SK-N-SH (cell line): ENCODE measurements at regions not wholly inside any gene's neighbourhood (a gene's known extent, or its start where the extent isn't known, plus 50 kb on each side); places are given as distances from the start of the nearest gene placed in this dataset.

Source experiments
- CTCF ChIA-PET: fragments of 300-600, 350-600 bp; formaldehyde crosslinking; extraction: SDS; loops from one replicate; lab custom pipeline; 2021; lab: Yijun Ruan, JAX
- POLR2A ChIA-PET: fragments of 350-600 bp; sonication (Branson Sonifier 250); formaldehyde crosslinking; extraction: SDS; loops from one replicate; lab custom pipeline; 2020; ENCODE audit warnings: antibody characterized with exemption, inconsistent platforms; lab: Yijun Ruan, JAX
- DNase-seq: peaks from one replicate; pipeline ENCODE4 v3.0.0; 2012
- H2AFZ ChIP-seq: fragments of 200-600 bp; sonication (generic); 2 replicates; pipeline ENCODE4 v1.8.1; 2016; ENCODE audit warnings: antibody characterized with exemption, mild to moderate bottlenecking, low read depth
- H3F3A ChIP-seq: fragments of 200-600 bp; sonication (generic); replicated peaks from 2 replicates; pipeline ENCODE3; 2016; ENCODE audit warnings: antibody characterized with exemption, mild to moderate bottlenecking; ENCODE audit not compliant: insufficient read depth
- H3K27ac ChIP-seq, 2 experiments: fragments of 200-500 bp in 1 of 2; fragments of 200-600 bp in 1 of 2; sonication (Bioruptor generic) in 1 of 2; sonication (generic), shearing (Covaris generic) in 1 of 2; 2 replicates each; pipeline versions ENCODE4 v1.5.1 to v1.6.1; 2014 to 2016; ENCODE audit warnings: low read depth in 2 of 2, inconsistent platforms in 1 of 2, low read length in 1 of 2, mild to moderate bottlenecking in 1 of 2, mixed read lengths in 1 of 2
- H3K27me3 ChIP-seq: fragments of 200-600 bp; sonication (generic), shearing (Covaris generic); 2 replicates; pipeline ENCODE4 v1.6.1; 2016; ENCODE audit warnings: mixed run types; ENCODE audit not compliant: insufficient read depth
- H3K36me3 ChIP-seq, 2 experiments: fragments of 200-500 bp in 1 of 2; fragments of 200-600 bp in 1 of 2; sonication (Bioruptor generic) in 1 of 2; sonication (generic) in 1 of 2; replicated peaks in 1 of 2; 2 replicates each; pipeline versions ENCODE3 to v1.5.1; 2014 to 2016; ENCODE audit warnings: low read length in 1 of 2, mild to moderate bottlenecking in 1 of 2; ENCODE audit not compliant: insufficient read depth in 2 of 2, control insufficient read depth in 1 of 2
- H3K4me1 ChIP-seq, 2 experiments: fragments of 200-500 bp in 1 of 2; fragments of 200-600 bp in 1 of 2; sonication (Bioruptor generic) in 1 of 2; sonication (generic), shearing (Covaris generic) in 1 of 2; 2 replicates each; pipeline versions ENCODE4 v1.5.1 to v1.6.1; 2014 to 2016; ENCODE audit warnings: low read depth in 1 of 2, low read length in 1 of 2, mixed run types in 1 of 2; ENCODE audit not compliant: insufficient read depth in 2 of 2, control insufficient read depth in 1 of 2
- H3K4me2 ChIP-seq: fragments of 200-600 bp; sonication (generic), shearing (Covaris generic); 2 replicates; pipeline ENCODE4 v1.6.1; 2017; ENCODE audit warnings: mixed run types
- H3K4me3 ChIP-seq, 2 experiments: fragments of 200-500 bp in 1 of 2; fragments of 200-600 bp in 1 of 2; sonication (Bioruptor generic) in 1 of 2; sonication (generic), shearing (Covaris generic) in 1 of 2; 2 replicates each; pipeline versions ENCODE4 v1.5.1 to v1.8.1; 2014 to 2016; ENCODE audit warnings: low read depth in 2 of 2, inconsistent platforms in 1 of 2, low read length in 1 of 2, mild to moderate bottlenecking in 1 of 2, mixed read lengths in 1 of 2, moderate library complexity in 1 of 2
- H3K79me2 ChIP-seq: fragments of 200-600 bp; sonication (generic); 2 replicates; pipeline ENCODE4 v1.8.1; 2017; ENCODE audit warnings: mild to moderate bottlenecking; ENCODE audit not compliant: insufficient read depth
- H3K9ac ChIP-seq: fragments of 200-600 bp; sonication (generic); 2 replicates; pipeline ENCODE4 v1.6.1; 2017; ENCODE audit warnings: mixed run types
- H3K9me2 ChIP-seq: fragments of 200-600 bp; sonication (generic); 2 replicates; pipeline ENCODE4 v1.6.1; 2017; ENCODE audit warnings: mixed run types
- H3K9me3 ChIP-seq: fragments of 200-600 bp; sonication (generic); 2 replicates; pipeline ENCODE4 v1.6.1; 2017; ENCODE audit warnings: mixed run types, mild to moderate bottlenecking, moderate library complexity
- H4K20me1 ChIP-seq: fragments of 200-600 bp; sonication (generic); 2 replicates; pipeline ENCODE4 v1.6.1; 2017; ENCODE audit warnings: mild to moderate bottlenecking, mixed run types; ENCODE audit not compliant: insufficient read depth
- CHD2 ChIP-seq: fragments of 150-350 bp; IDR thresholded peaks from 2 replicates; pipeline ENCODE4 v1.6.1; 2018; ENCODE audit warnings: low read length; ENCODE audit not compliant: partially characterized antibody
- ELF1 ChIP-seq: IDR thresholded peaks from 2 replicates; pipeline ENCODE4 v1.4.0; 2012
- EP300 ChIP-seq, 2 experiments: IDR thresholded peaks; 2 replicates each; pipeline versions ENCODE4 v1.4.0 to v1.6.1; 2012; ENCODE audit warnings: borderline replicate concordance in 1 of 2, low read depth in 1 of 2, low read length in 1 of 2
- FOSL2 ChIP-seq: IDR thresholded peaks from 2 replicates; pipeline ENCODE4 v1.4.0; 2012; ENCODE audit warnings: low read depth, mild to moderate bottlenecking, moderate library complexity, borderline replicate concordance
- FOXJ3 ChIP-seq: sonication (generic); formaldehyde crosslinking; IDR thresholded peaks from 2 replicates; pipeline ENCODE4 v1.5.1; 2020; ENCODE audit warnings: mild to moderate bottlenecking, missing genetic modification reagents
- FOXM1 ChIP-seq: IDR thresholded peaks from 2 replicates; pipeline ENCODE4 v1.4.0; 2012; ENCODE audit warnings: low read depth, mild to moderate bottlenecking
- GABPA ChIP-seq: IDR thresholded peaks from 2 replicates; pipeline ENCODE4 v1.4.0; 2012; ENCODE audit warnings: low read depth, mild to moderate bottlenecking
- GATA2 ChIP-seq: sonication (generic); formaldehyde crosslinking; IDR thresholded peaks from 2 replicates; pipeline ENCODE4 v1.5.0; 2020; ENCODE audit warnings: mild to moderate bottlenecking, missing genetic modification reagents
- JUND ChIP-seq: IDR thresholded peaks from 2 replicates; pipeline ENCODE4 v1.4.0; 2012
- MAX ChIP-seq: IDR thresholded peaks from 2 replicates; pipeline ENCODE4 v1.4.0; 2012; ENCODE audit warnings: low read depth
- MXI1 ChIP-seq: IDR thresholded peaks from 2 replicates; pipeline ENCODE4 v1.6.1; 2012; ENCODE audit warnings: mild to moderate bottlenecking, low read depth, low read length, improper control_type of control experiment
- NFIC ChIP-seq: IDR thresholded peaks from 2 replicates; pipeline ENCODE4 v1.4.0; 2012; ENCODE audit warnings: borderline replicate concordance
- NRF1 ChIP-seq: IDR thresholded peaks from 2 replicates; pipeline ENCODE4 v1.6.1; 2012; ENCODE audit warnings: low read depth, mild to moderate bottlenecking, low read length
- POLR2AphosphoS5 ChIP-seq: IDR thresholded peaks from 2 replicates; pipeline ENCODE4 v1.6.1; 2012; ENCODE audit warnings: low read depth, low read length
- RCOR1 ChIP-seq: fragments of 150-350 bp; IDR thresholded peaks from 2 replicates; pipeline ENCODE4 v1.6.1; 2017; ENCODE audit warnings: antibody characterized with exemption, low read length
- REST ChIP-seq: IDR thresholded peaks from 2 replicates; pipeline ENCODE4 v1.6.1; 2012; ENCODE audit warnings: mild to moderate bottlenecking, low read depth, low read length, moderate library complexity
- RFX5 ChIP-seq: IDR thresholded peaks from 2 replicates; pipeline ENCODE4 v1.6.1; 2012; ENCODE audit warnings: mild to moderate bottlenecking, improper control_type of control experiment, low read length
- TAF1 ChIP-seq: IDR thresholded peaks from 2 replicates; pipeline ENCODE4 v1.6.1; 2012; ENCODE audit warnings: low read depth, mild to moderate bottlenecking, low read length, moderate library complexity, borderline replicate concordance
- WGBS: methylation state at CpG from one replicate; pipeline ENCODE4 v1.1.6; 2017; ENCODE audit warnings: low lambda C conversion rate; 5-methylcytosine and 5-hydroxymethylcytosine counted together
- TF ChIP-seq, protein P1 (sequence below): IDR thresholded peaks from 2 replicates; pipeline ENCODE4 v1.4.0; 2012; ENCODE audit warnings: low read depth, borderline replicate concordance
- TF ChIP-seq, protein P2 (sequence below): fragments of 200-600 bp; sonication (generic); IDR thresholded peaks from 2 replicates; pipeline ENCODE4 v1.6.1; 2017; ENCODE audit warnings: antibody characterized with exemption, mild to moderate bottlenecking, moderate library complexity

DNA sequence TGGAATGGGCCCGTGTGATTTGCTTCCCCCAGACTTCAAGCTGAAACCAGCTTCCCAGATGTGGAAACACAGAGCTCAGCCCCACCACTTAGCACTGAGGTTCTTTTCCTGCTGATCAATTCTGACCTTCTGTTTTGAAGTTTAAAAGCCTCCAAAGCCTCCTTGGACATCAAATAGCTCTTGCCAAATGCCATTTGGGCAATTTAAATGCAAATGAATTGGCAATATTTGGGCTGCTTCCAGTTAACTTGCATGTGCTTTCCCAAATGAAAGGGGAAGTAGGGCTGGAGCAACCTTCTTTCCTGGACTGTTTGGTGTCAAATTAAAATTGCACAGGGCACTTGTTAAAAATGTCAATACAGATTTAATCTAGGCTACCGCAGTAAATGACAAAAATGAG lies 710.5 kb downstream of the TLR4 start:
- Histone ChIP-seq H4K20me1 (no peaks in the 10 kb centered on the region), H3K27ac (no peak overlapping the region), H3K36me3 (no peaks in the 10 kb centered on the region)
- TF ChIP-seq EP300 (IDR thresholded peaks at IDR 0.05; ENCODE audit: borderline replicate concordance in 1 of 2, low read depth in 1 of 2, low read length in 1 of 2): no peak
- TF ChIP-seq NFIC: no peak
- no peak for TF ChIP-seq POLR2AphosphoS5
- TF ChIP-seq, all 33 proteins: peak for 0
- no peak overlapping the region for H3K4me3 ChIP-seq
- no peaks in the 10 kb centered on the region for H3K79me2 ChIP-seq
- CTCF ChIA-PET: interaction anchor here (0.9 to 2.5 kb wide), 2 partner anchors 10 to 245 kb away, joined by 3 to 6 read pairs; no protein-coding TSS in a partner anchor
- no peak overlapping the region for H3K9ac ChIP-seq
- WGBS: 21% methylated on average over 2 of the region's 2 CpGs
- no peaks in the 10 kb centered on the region for H3K9me2 ChIP-seq
- H3K4me2 ChIP-seq: no peak overlapping the region
- POLR2A ChIA-PET: interaction anchor here (0.6 kb wide), 1 partner anchor 1859 kb away, joined by 3 read pairs; no protein-coding TSS in a partner anchor
- no peak for DNase-seq
- H3F3A ChIP-seq: no peaks in the 10 kb centered on the region
- H3K4me1 ChIP-seq: no peaks in the 10 kb centered on the region; a peak in 1 of 4 replicates
- no peaks in the 10 kb centered on the region for H3K9me3 ChIP-seq
- no peak overlapping the region for H2AFZ ChIP-seq
- H3K27me3 ChIP-seq: no peaks in the 10 kb centered on the region

DNA sequence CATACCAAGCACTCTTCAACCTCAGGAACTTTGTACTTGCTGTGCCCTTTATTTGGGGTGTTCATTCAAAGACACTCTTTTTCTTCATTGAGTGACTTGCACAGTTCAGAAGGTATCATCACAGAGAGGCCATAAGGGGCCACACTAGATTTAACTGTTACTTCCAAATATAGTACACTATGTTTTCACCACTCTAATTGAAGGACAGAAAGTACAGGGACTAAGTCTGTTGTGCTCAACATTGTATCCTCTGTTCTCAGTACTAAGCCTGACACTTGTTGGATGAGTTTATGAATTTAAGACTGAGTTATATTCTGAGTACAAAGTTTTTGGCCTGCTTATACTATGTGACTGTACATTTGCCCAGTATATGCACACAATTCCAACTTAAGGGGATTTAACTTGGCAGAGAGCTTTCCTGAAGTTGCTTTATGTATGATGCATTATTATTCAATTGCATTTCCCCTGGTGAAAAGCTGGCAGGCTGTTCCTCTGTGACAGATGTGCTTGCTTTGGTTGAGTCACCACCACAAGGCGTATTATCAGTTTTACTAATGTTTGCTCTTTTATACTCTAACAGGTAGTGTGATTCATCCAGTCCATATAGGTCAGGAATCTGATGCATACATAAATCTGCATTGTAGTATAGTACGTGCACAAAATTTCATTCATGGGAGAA lies 714.8 kb downstream of the TLR4 start:
- Histone ChIP-seq H3K79me2 (no peaks in the 10 kb centered on the region), H3K27me3 (no peaks in the 10 kb centered on the region), H3K27ac (no peak overlapping the region), H4K20me1 (no peaks in the 10 kb centered on the region), H3F3A (no peaks in the 10 kb centered on the region), H3K9me2 (no peaks in the 10 kb centered on the region), H3K4me3 (no peak overlapping the region), H3K9ac (no peak overlapping the region), H3K36me3 (no peaks in the 10 kb centered on the region), H3K4me2 (no peak overlapping the region), H2AFZ (no peak overlapping the region), H3K9me3 (no peaks in the 10 kb centered on the region), H3K4me1 (no peaks in the 10 kb centered on the region; a peak in 1 of 4 replicates)
- no peak for DNase-seq
- POLR2A ChIA-PET: no interaction called here
- no peak for TF ChIP-seq REST
- TF ChIP-seq MAX: no peak
- TF ChIP-seq ELF1: no peak
- TF ChIP-seq RFX5: no peak
- no peak for TF ChIP-seq CHD2
- TF ChIP-seq MXI1: no peak
- TF ChIP-seq POLR2AphosphoS5: no peak
- no peak for TF ChIP-seq NFIC
- no peak for TF ChIP-seq NRF1
- no peak for TF ChIP-seq TAF1
- TF ChIP-seq EP300 (IDR thresholded peaks at IDR 0.05; ENCODE audit: borderline replicate concordance in 1 of 2, low read depth in 1 of 2, low read length in 1 of 2): no peak
- TF ChIP-seq, protein P1, sequence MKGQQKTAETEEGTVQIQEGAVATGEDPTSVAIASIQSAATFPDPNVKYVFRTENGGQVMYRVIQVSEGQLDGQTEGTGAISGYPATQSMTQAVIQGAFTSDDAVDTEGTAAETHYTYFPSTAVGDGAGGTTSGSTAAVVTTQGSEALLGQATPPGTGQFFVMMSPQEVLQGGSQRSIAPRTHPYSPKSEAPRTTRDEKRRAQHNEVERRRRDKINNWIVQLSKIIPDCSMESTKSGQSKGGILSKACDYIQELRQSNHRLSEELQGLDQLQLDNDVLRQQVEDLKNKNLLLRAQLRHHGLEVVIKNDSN: no peak
- TF ChIP-seq JUND: no peak
- no peak for TF ChIP-seq FOXJ3 (CRISPR knock-in tag)
- TF ChIP-seq, protein P2, sequence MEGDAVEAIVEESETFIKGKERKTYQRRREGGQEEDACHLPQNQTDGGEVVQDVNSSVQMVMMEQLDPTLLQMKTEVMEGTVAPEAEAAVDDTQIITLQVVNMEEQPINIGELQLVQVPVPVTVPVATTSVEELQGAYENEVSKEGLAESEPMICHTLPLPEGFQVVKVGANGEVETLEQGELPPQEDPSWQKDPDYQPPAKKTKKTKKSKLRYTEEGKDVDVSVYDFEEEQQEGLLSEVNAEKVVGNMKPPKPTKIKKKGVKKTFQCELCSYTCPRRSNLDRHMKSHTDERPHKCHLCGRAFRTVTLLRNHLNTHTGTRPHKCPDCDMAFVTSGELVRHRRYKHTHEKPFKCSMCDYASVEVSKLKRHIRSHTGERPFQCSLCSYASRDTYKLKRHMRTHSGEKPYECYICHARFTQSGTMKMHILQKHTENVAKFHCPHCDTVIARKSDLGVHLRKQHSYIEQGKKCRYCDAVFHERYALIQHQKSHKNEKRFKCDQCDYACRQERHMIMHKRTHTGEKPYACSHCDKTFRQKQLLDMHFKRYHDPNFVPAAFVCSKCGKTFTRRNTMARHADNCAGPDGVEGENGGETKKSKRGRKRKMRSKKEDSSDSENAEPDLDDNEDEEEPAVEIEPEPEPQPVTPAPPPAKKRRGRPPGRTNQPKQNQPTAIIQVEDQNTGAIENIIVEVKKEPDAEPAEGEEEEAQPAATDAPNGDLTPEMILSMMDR: no peak
- no peak for TF ChIP-seq GABPA
- TF ChIP-seq FOXM1: no peak
- TF ChIP-seq GATA2 (CRISPR knock-in tag): no peak
- TF ChIP-seq FOSL2: no peak
- no peak for TF ChIP-seq RCOR1
- CTCF ChIA-PET: no interaction called here
- WGBS: 28% methylated on average over 2 of the region's 2 CpGs
